SK-N-SH treated with all-trans-retinoic acid at 6 μM for 48 hours (cell line): ENCODE measurements at regions not wholly inside any gene's neighbourhood (a gene's known extent, or its start where the extent isn't known, plus 50 kb on each side); places are given as distances from the start of the nearest gene placed in this dataset.

Experiments
- ATAC-seq: fragments of 200-7000 bp; cut with Tn5 transposase; 3 replicates; pipeline ENCODE4 v1.9.1; 2020; ENCODE audit warnings: mild to moderate bottlenecking, moderate library complexity
- BACH2 ChIP-seq: fragments of 250-450 bp; sonication (Bioruptor Pico); IDR thresholded peaks from 2 replicates; pipeline ENCODE4 v1.9.0; 2021; ENCODE audit warnings: mild to moderate bottlenecking, borderline replicate concordance
- CREB5 ChIP-seq: fragments of 250-450 bp; sonication (Bioruptor Pico); IDR thresholded peaks from 2 replicates; pipeline ENCODE4 v1.5.1; 2020; ENCODE audit warnings: low read depth, mild to moderate bottlenecking, moderate library complexity
- CSRNP3 ChIP-seq: fragments of 250-450 bp; sonication (Bioruptor Pico); IDR thresholded peaks from 2 replicates; pipeline ENCODE4 v1.5.1; 2021; ENCODE audit warnings: mild to moderate bottlenecking, moderate library complexity
- ESRRG ChIP-seq: fragments of 250-450 bp; sonication (Bioruptor Pico); IDR thresholded peaks from 2 replicates; pipeline ENCODE4 v1.6.1; 2021; ENCODE audit warnings: mild to moderate bottlenecking
- GLIS3 ChIP-seq: fragments of 250-450 bp; sonication (Bioruptor Pico); IDR thresholded peaks from 2 replicates; pipeline ENCODE4 v1.5.0; 2020; ENCODE audit warnings: mild to moderate bottlenecking, moderate library complexity
- OSR1 ChIP-seq: fragments of 250-450 bp; sonication (Bioruptor Pico); IDR thresholded peaks from 2 replicates; pipeline ENCODE4 v1.8.0; 2022; ENCODE audit warnings: moderate library complexity, mild to moderate bottlenecking, inconsistent platforms
- PATZ1 ChIP-seq: fragments of 250-450 bp; sonication (Bioruptor Pico); IDR thresholded peaks from 2 replicates; pipeline ENCODE4 v1.8.0; 2020; ENCODE audit warnings: mild to moderate bottlenecking, moderate library complexity, borderline replicate concordance
- POU6F1 ChIP-seq: fragments of 250-450 bp; sonication (Bioruptor Pico); IDR thresholded peaks from 2 replicates; pipeline ENCODE4 v1.8.0; 2021; ENCODE audit warnings: low read depth, mild to moderate bottlenecking, moderate library complexity, borderline replicate concordance
- PPARA ChIP-seq: fragments of 250-450 bp; sonication (Bioruptor Pico); IDR thresholded peaks from 2 replicates; pipeline ENCODE4 v1.5.0; 2020; ENCODE audit warnings: mild to moderate bottlenecking, borderline replicate concordance
- RARB ChIP-seq: fragments of 250-450 bp; sonication (Bioruptor Pico); IDR thresholded peaks from 2 replicates; pipeline ENCODE4 v1.8.0; 2021; ENCODE audit warnings: mild to moderate bottlenecking, moderate library complexity
- TOX ChIP-seq: fragments of 250-450 bp; sonication (Bioruptor Pico); IDR thresholded peaks from 2 replicates; pipeline ENCODE4 v1.8.0; 2021; ENCODE audit warnings: mild to moderate bottlenecking, moderate library complexity, borderline replicate concordance
- TSHZ2 ChIP-seq: fragments of 250-450 bp; sonication (Bioruptor Pico); IDR thresholded peaks from 2 replicates; pipeline ENCODE4 v1.5.0; 2020; ENCODE audit warnings: mild to moderate bottlenecking, moderate library complexity
- ZC3H10 ChIP-seq: fragments of 250-450 bp; sonication (Bioruptor Pico); IDR thresholded peaks from 2 replicates; pipeline ENCODE4 v1.5.1; 2021; ENCODE audit warnings: mild to moderate bottlenecking, moderate library complexity
- ZFP3 ChIP-seq: fragments of 250-450 bp; sonication (Bioruptor Pico); IDR thresholded peaks from 2 replicates; pipeline ENCODE4 v1.5.0; 2020; ENCODE audit warnings: mild to moderate bottlenecking, moderate library complexity
- ZFP30 ChIP-seq: fragments of 450-650 bp; formaldehyde crosslinking; IDR thresholded peaks from 2 replicates; pipeline ENCODE4 v1.5.0; 2022; ENCODE audit warnings: mild to moderate bottlenecking, moderate library complexity
- ZNF565 ChIP-seq: fragments of 450-650 bp; formaldehyde crosslinking; conservative IDR thresholded peaks from 2 replicates; pipeline ENCODE4 v1.5.0; 2020; ENCODE audit warnings: low read depth, mild to moderate bottlenecking, moderate library complexity
- ZNF70 ChIP-seq: fragments of 450-650 bp; formaldehyde crosslinking; IDR thresholded peaks from 2 replicates; pipeline ENCODE4 v1.5.0; 2020; ENCODE audit warnings: mild to moderate bottlenecking, moderate library complexity
- ZNF8 ChIP-seq: fragments of 450-650 bp; formaldehyde crosslinking; IDR thresholded peaks from 2 replicates; pipeline ENCODE4 v1.5.0; 2020; ENCODE audit warnings: mild to moderate bottlenecking, moderate library complexity

- TF ChIP-seq TSHZ2 (CRISPR knock-in tag), result no peak
- no peak for TF ChIP-seq TOX
- TF ChIP-seq, all 23 proteins: peak for 0
Measured at GRCh38 chr1:82880506-82880905, 1079.8 kb downstream of the ADGRL2 start (continued).

- ATAC-seq, result peak; percentile 62
- TF ChIP-seq ZNF8 (CRISPR knock-in tag), result no peak
- no peak for TF ChIP-seq ZFP30 (CRISPR knock-in tag)
- no peak for TF ChIP-seq ZC3H10 (CRISPR knock-in tag)
- TF ChIP-seq TSHZ2 (CRISPR knock-in tag), result no peak
- TF ChIP-seq OSR1 (CRISPR knock-in tag), result no peak
- TF ChIP-seq ZNF70 (CRISPR knock-in tag), result no peak
- TF ChIP-seq BACH2 (CRISPR knock-in tag), result no peak
- TF ChIP-seq ZNF565, result no peak
Measured at GRCh38 chr1:82879701-82880305, 1079.1 kb downstream of the ADGRL2 start.

GRCh38 chr1:82875170-82875569, 1074.4 kb downstream of the ADGRL2 start:
- TF ChIP-seq POU6F1 (CRISPR knock-in tag) (no peak), ZFP30 (CRISPR knock-in tag) (no peak), ZNF565 (no peak), GLIS3 (CRISPR knock-in tag) (no peak), CSRNP3 (CRISPR knock-in tag) (no peak), TSHZ2 (CRISPR knock-in tag) (no peak), ZC3H10 (CRISPR knock-in tag) (no peak), ZFP3 (no peak), PATZ1 (CRISPR knock-in tag) (no peak), PPARA (CRISPR knock-in tag) (no peak), ESRRG (CRISPR knock-in tag) (no peak), TOX (no peak), BACH2 (CRISPR knock-in tag) (no peak), ZNF8 (CRISPR knock-in tag) (no peak), CREB5 (CRISPR knock-in tag) (no peak), RARB (CRISPR knock-in tag) (no peak)
- TF ChIP-seq, all 23 proteins: peak for 0
- no peak for ATAC-seq
